ENCODE measurements at regions not wholly inside any gene's neighbourhood (a gene's known extent, or its start where the extent isn't known, plus 50 kb on each side); places are given as distances from the start of the nearest gene placed in this dataset.

- TF ChIP-seq ZNF160 (CRISPR knock-in tag; IDR thresholded peaks at IDR 0.05): no peak
- TF ChIP-seq ZNF724P (CRISPR knock-in tag; IDR thresholded peaks at IDR 0.05; ENCODE audit: borderline replicate concordance): no peak
- no peak for TF ChIP-seq MYC (CRISPR knock-in tag; IDR thresholded peaks at IDR 0.05; ENCODE audit: borderline replicate concordance)
- TF ChIP-seq HMGA1 (CRISPR knock-in tag; conservative IDR thresholded peaks at IDR 0.05): no peak
- no peak for TF ChIP-seq SIN3A (IDR thresholded peaks at IDR 0.05; ENCODE audit: borderline replicate concordance, low read depth, low read length)
- no peak for TF ChIP-seq YY1 (IDR thresholded peaks at IDR 0.05; ENCODE audit: insufficient read depth, insufficient replicate concordance, low read depth, low read length)
- TF ChIP-seq, protein P1, sequence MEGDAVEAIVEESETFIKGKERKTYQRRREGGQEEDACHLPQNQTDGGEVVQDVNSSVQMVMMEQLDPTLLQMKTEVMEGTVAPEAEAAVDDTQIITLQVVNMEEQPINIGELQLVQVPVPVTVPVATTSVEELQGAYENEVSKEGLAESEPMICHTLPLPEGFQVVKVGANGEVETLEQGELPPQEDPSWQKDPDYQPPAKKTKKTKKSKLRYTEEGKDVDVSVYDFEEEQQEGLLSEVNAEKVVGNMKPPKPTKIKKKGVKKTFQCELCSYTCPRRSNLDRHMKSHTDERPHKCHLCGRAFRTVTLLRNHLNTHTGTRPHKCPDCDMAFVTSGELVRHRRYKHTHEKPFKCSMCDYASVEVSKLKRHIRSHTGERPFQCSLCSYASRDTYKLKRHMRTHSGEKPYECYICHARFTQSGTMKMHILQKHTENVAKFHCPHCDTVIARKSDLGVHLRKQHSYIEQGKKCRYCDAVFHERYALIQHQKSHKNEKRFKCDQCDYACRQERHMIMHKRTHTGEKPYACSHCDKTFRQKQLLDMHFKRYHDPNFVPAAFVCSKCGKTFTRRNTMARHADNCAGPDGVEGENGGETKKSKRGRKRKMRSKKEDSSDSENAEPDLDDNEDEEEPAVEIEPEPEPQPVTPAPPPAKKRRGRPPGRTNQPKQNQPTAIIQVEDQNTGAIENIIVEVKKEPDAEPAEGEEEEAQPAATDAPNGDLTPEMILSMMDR (CRISPR knock-in tag; IDR thresholded peaks at IDR 0.05): no peak
- no peak for TF ChIP-seq MZF1 (CRISPR knock-in tag; IDR thresholded peaks at IDR 0.05; ENCODE audit: borderline replicate concordance)
- no peak for TF ChIP-seq SIN3B (IDR thresholded peaks at IDR 0.05; ENCODE audit: low read length)
- no peak for TF ChIP-seq ZBTB33 (CRISPR knock-in tag; IDR thresholded peaks at IDR 0.05)
Measured at GRCh38 chr3:906739-907138, 186.1 kb upstream of the CNTN6 start.

Data from HepG2 (cell line).